Esophagus muscularis mucosa (tissue), 3 donors: ENCODE measurements at regions not wholly inside any gene's neighbourhood (a gene's known extent, or its start where the extent isn't known, plus 50 kb on each side); places are given as distances from the start of the nearest gene placed in this dataset.

Experiments used
- CTCF ChIP-seq, 3 experiments: fragments of 200-600 bp in 2 of 3; fragments of 450-650 bp in 1 of 3; sonication (generic) in 2 of 3; IDR thresholded peaks; one replicate each; pipeline ENCODE4 v1.5.1; 2017 to 2019; ENCODE audit warnings: antibody characterized with exemption in 3 of 3, mild to moderate bottlenecking in 2 of 3, moderate library complexity in 1 of 3
- POLR2A ChIP-seq: fragments of 450-650 bp; IDR thresholded peaks from one replicate; pipeline ENCODE4 v1.6.1; 2017; ENCODE audit warnings: antibody characterized with exemption, moderate library complexity, mild to moderate bottlenecking, low read depth

- TF ChIP-seq CTCF (IDR thresholded peaks at IDR 0.05) (no peak), POLR2A (no peak)
Observed at GRCh38 chr2:182577816-182578215, 138.2 kb upstream of the DNAJC10 start.
